Common myeloid progenitor, CD34-positive (primary cell): ENCODE measurements at regions not wholly inside any gene's neighbourhood (a gene's known extent, or its start where the extent isn't known, plus 50 kb on each side); places are given as distances from the start of the nearest gene placed in this dataset.
A peak's percentile ranks its signal among the peaks of the same experiment; 100 is the strongest.

Experiments
- CTCF ChIA-PET: fragments of 350-600 bp; sonication (Branson Sonifier 250); formaldehyde crosslinking; loops from one replicate; lab custom pipeline; 2021; ENCODE audit warnings: antibody characterized with exemption; lab: Charles Lee
- POLR2A ChIA-PET: fragments of 350-600 bp; sonication (Branson Sonifier 250); formaldehyde crosslinking; loops from one replicate; lab custom pipeline; 2021; ENCODE audit warnings: antibody characterized with exemption; lab: Charles Lee
- DNase-seq, 3 donors: peaks; one replicate each; pipeline versions ENCODE4 v3.0.0 to v3.0.0-alpha.2; 2013
- H3K27ac ChIP-seq, 2 experiments: 1 replicate in 1 of 2; 2 replicates in 1 of 2; pipeline ENCODE4 v1.7.0; 2013; ENCODE audit warnings: inconsistent platforms in 2 of 2, low read length in 2 of 2, mild to moderate bottlenecking in 2 of 2, low read depth in 1 of 2, moderate library complexity in 1 of 2; ENCODE audit not compliant: severe bottlenecking in 2 of 2, insufficient read depth in 1 of 2, poor library complexity in 1 of 2
- H3K27me3 ChIP-seq, 5 experiments: replicated peaks in 2 of 5; 1 replicate in 3 of 5; 2 replicates in 2 of 5; pipeline versions ENCODE4 v1.6.1 to v1.7.0; 2013; ENCODE audit warnings: low read length in 4 of 5, mild to moderate bottlenecking in 2 of 5, moderate library complexity in 2 of 5, inconsistent platforms in 1 of 5; ENCODE audit not compliant: insufficient read depth in 5 of 5, control insufficient read depth in 4 of 5
- H3K36me3 ChIP-seq, 4 experiments: 1 replicate in 2 of 4; 2 replicates in 2 of 4; pipeline versions ENCODE4 v1.6.1 to v1.7.0; 2013; ENCODE audit warnings: low read length in 3 of 4, control low read depth in 1 of 4, mild to moderate bottlenecking in 1 of 4; ENCODE audit not compliant: control insufficient read depth in 4 of 4, insufficient read depth in 4 of 4
- H3K4me1 ChIP-seq, 4 experiments: 1 replicate in 3 of 4; 2 replicates in 1 of 4; pipeline versions ENCODE4 v1.6.1 to v1.7.1; 2013; ENCODE audit warnings: low read length in 3 of 4, mild to moderate bottlenecking in 3 of 4, control low read depth in 1 of 4, inconsistent platforms in 1 of 4, moderate library complexity in 1 of 4; ENCODE audit not compliant: control insufficient read depth in 4 of 4, insufficient read depth in 4 of 4; ENCODE audit errors: control extremely low read depth in 1 of 4
- H3K4me3 ChIP-seq, 7 experiments: 1 replicate in 4 of 7; 2 replicates in 3 of 7; pipeline versions ENCODE4 v1.5.1 to v1.7.0; 2013; ENCODE audit warnings: mild to moderate bottlenecking in 7 of 7, low read length in 6 of 7, moderate library complexity in 6 of 7, inconsistent platforms in 2 of 7, low read depth in 2 of 7, control low read depth in 1 of 7; ENCODE audit not compliant: insufficient read depth in 4 of 7, control insufficient read depth in 1 of 7; ENCODE audit errors: extremely low read depth in 1 of 7
- H3K9me3 ChIP-seq, 5 experiments: 1 replicate in 4 of 5; 2 replicates in 1 of 5; pipeline versions ENCODE4 v1.6.1 to v1.7.1; 2013; ENCODE audit warnings: low read length in 4 of 5, mild to moderate bottlenecking in 2 of 5, inconsistent platforms in 1 of 5, low read depth in 1 of 5, moderate library complexity in 1 of 5; ENCODE audit not compliant: control insufficient read depth in 4 of 5, insufficient read depth in 2 of 5; ENCODE audit errors: control extremely low read depth in 1 of 5
- WGBS: methylation state at CpG from one replicate; pipeline ENCODE4 v1.1.5; 2013; ENCODE audit not compliant: insufficient coverage; 5-methylcytosine and 5-hydroxymethylcytosine counted together

DNA sequence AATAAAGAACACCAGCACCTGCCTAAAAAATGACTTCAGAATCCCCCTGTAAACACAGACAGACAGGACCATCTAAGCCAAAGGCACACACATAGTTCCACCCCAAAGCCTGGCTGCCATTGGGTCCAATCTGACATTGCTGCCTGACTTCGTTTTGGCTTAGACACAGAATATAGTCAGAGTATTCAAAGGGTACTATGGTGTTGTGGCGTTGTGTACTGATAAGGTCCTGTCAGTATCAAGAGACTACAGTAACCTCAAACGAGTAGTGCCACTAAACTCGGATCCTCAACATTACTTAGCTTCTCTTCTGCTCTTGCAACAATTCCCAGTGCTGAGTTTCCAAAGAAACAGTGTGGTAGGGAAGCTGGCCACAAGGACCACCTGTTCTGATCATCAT lies 169.3 kb upstream of the NR5A2 start:
- WGBS = 60% methylated on average over 1 of the region's 4 CpGs
- H3K36me3 ChIP-seq = no peaks in the 10 kb centered on the region
- ChIA-PET CTCF (no interaction called here), POLR2A (no interaction called here)
- H3K27me3 ChIP-seq = no peaks in the 10 kb centered on the region
- H3K9me3 ChIP-seq = no peaks in the 10 kb centered on the region
- peak in 1 of 3 donors; percentile 38 for DNase-seq
- peaks cover 3 to 53% (median 32%) of the 10 kb centered on the region in 4 experiments for H3K4me1 ChIP-seq
- H3K27ac ChIP-seq = no peak overlapping the region
- H3K4me3 ChIP-seq = no peak overlapping the region

DNA sequence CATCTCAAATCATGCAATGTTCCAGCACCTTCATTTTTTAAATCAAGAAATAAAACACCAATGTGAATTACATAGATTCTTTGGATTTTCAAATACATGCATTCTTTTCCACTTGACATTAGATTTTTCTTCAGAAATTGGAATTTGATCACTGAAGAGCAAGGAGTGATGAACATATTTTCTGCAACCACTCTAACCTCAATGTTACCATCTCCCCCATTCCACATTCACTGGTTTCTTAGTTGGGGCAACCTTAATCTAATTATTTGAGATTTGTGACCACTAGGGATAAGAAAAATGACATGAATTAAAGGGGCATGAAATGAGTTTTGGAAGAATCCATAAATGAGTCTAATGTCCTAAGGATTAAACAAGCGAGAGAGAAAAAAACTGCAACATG lies 168.7 kb upstream of the NR5A2 start:
- H3K4me3 ChIP-seq = no peak overlapping the region
- no peak for DNase-seq
- H3K27ac ChIP-seq = peak overlapping the region; percentile 34 to 64
- peaks cover 3 to 53% (median 32%) of the 10 kb centered on the region in 4 experiments for H3K4me1 ChIP-seq
- CTCF ChIA-PET = no interaction called here
- H3K27me3 ChIP-seq = no peaks in the 10 kb centered on the region
- H3K36me3 ChIP-seq = no peaks in the 10 kb centered on the region
- POLR2A ChIA-PET = interaction anchor here (0.7 kb wide), 1 partner anchor 413 kb away, joined by 3 read pairs; no protein-coding TSS in a partner anchor
- no peaks in the 10 kb centered on the region for H3K9me3 ChIP-seq
- WGBS = no CpG with 5 or more reads among the region's 1 CpG

- peak; percentile 88 to 96 (median 93) for DNase-seq
- Histone ChIP-seq H3K9me3 (no peaks in the 10 kb centered on the region), H3K27ac (peak overlapping the region; percentile 34 to 64), H3K27me3 (no peaks in the 10 kb centered on the region), H3K4me3 (peak overlapping the region in 1 of 7 experiments; percentile 35), H3K36me3 (no peaks in the 10 kb centered on the region), H3K4me1 (peaks cover 3 to 56% (median 32%) of the 10 kb centered on the region in 4 experiments)
- ChIA-PET POLR2A (interaction anchor here (0.7 kb wide), 1 partner anchor 412 kb away, joined by 3 read pairs; no protein-coding TSS in a partner anchor), CTCF (interaction anchor here (1.4 kb wide), 1 partner anchor 9 kb away, joined by 3 read pairs; no protein-coding TSS in a partner anchor)
- 7% methylated on average over 3 of the region's 3 CpGs for WGBS
These were observed 168.0 kb upstream of the NR5A2 start for GRCh38 chr1:199859491-199859933.

GRCh38 chr1:199861020-199861795 lies 166.3 kb upstream of the NR5A2 start:
- no peak for DNase-seq
- H3K27me3 ChIP-seq = no peaks in the 10 kb centered on the region
- POLR2A ChIA-PET = no interaction called here
- H3K4me1 ChIP-seq = peaks cover 8 to 62% (median 36%) of the 10 kb centered on the region in 4 experiments
- CTCF ChIA-PET = no interaction called here
- no peaks in the 10 kb centered on the region for H3K36me3 ChIP-seq
- H3K27ac ChIP-seq = no peak overlapping the region
- no peak overlapping the region for H3K4me3 ChIP-seq
- 87% methylated on average over 3 of the region's 3 CpGs for WGBS
- H3K9me3 ChIP-seq = no peaks in the 10 kb centered on the region

DNA sequence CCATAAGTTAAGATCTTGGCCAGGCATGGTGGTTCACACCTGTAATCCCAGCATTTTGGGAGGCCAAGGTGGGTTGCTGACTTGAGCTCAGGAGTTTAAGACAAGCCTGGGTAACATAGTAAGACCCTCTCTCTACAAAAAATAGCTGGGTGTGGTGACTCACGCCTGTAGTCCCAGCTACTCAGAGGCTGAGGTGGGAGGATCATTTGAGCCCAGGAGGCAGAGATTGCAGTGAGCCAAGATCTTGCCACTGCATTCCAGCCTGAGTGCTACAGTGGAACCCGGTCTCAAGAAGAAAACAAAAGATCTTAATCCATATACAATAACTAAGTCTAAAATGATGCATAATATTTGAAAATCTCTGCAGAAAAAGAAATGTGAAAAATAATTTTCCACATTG lies 165.5 kb upstream of the NR5A2 start:
- DNase-seq = no peak
- Histone ChIP-seq H3K4me1 (peaks cover 12 to 62% (median 35%) of the 10 kb centered on the region in 4 experiments), H3K27ac (no peak overlapping the region), H3K9me3 (no peaks in the 10 kb centered on the region), H3K27me3 (no peaks in the 10 kb centered on the region), H3K36me3 (no peaks in the 10 kb centered on the region), H3K4me3 (no peak overlapping the region)
- WGBS = no CpG with 5 or more reads among the region's 2 CpGs
- ChIA-PET POLR2A (no interaction called here), CTCF (no interaction called here)

DNA sequence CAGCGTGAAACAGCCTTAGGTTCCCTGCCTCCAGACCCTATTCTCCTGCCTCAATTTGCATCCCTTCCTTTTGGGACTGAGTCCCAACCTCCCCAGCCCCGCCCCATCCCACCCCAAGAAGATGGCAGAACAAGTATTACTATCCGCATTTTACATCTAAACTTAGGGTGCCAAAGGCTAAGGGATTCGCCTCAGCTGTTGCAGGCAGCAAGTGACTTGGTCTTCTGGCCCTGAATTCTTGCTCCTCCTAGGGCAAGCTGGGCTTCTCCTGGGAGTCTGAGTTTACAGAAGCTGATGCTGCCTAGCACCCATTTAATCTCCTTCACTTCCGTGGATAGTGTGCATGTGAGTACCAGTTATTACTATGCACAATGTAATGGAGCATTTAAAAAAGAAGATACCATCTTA lies 161.3 kb upstream of the NR5A2 start:
- no peaks in the 10 kb centered on the region for H3K36me3 ChIP-seq
- no peak overlapping the region for H3K27ac ChIP-seq
- ChIA-PET POLR2A (no interaction called here), CTCF (no interaction called here)
- peaks cover 2 to 46% (median 25%) of the 10 kb centered on the region in 4 experiments for H3K4me1 ChIP-seq
- DNase-seq = no peak
- WGBS = 100% methylated on average over 3 of the region's 5 CpGs
- H3K4me3 ChIP-seq = no peak overlapping the region
- H3K9me3 ChIP-seq = no peaks in the 10 kb centered on the region
- no peaks in the 10 kb centered on the region for H3K27me3 ChIP-seq

GRCh38 chr1:199867601-199868000 lies 159.9 kb upstream of the NR5A2 start:
- no peaks in the 10 kb centered on the region for H3K9me3 ChIP-seq
- ChIA-PET CTCF (no interaction called here), POLR2A (no interaction called here)
- H3K27ac ChIP-seq = no peak overlapping the region
- peak overlapping the region in 1 of 7 experiments; percentile 52 for H3K4me3 ChIP-seq
- no peaks in the 10 kb centered on the region for H3K36me3 ChIP-seq
- peaks cover 2 to 44% (median 24%) of the 10 kb centered on the region in 4 experiments for H3K4me1 ChIP-seq
- DNase-seq = peak; percentile 67 to 95 (median 91)
- H3K27me3 ChIP-seq = no peaks in the 10 kb centered on the region
- no CpG with 5 or more reads among the region's 3 CpGs for WGBS
